Lung (tissue), 11 donors: ENCODE measurements at regions not wholly inside any gene's neighbourhood (a gene's known extent, or its start where the extent isn't known, plus 50 kb on each side); places are given as distances from the start of the nearest gene placed in this dataset.

Source experiments
- ATAC-seq: fragments of 200-7000 bp; cut with Tn5 transposase; one replicate; pipeline ENCODE4 v1.9.1; 2020; ENCODE audit warnings: moderate number of reproducible peaks; ENCODE audit not compliant: insufficient read depth, low FRiP score
- DNase-seq, 3 donors: peaks; one replicate each; pipeline ENCODE4 v3.0.0-alpha.2; 2013 to 2017
- H3K27ac ChIP-seq, 2 donors: one replicate each; pipeline ENCODE4 v1.5.1; 2013; ENCODE audit warnings: mild to moderate bottlenecking in 2 of 2, moderate library complexity in 2 of 2, control low read depth in 1 of 2, inconsistent platforms in 1 of 2, low read depth in 1 of 2, low read length in 1 of 2
- H3K27me3 ChIP-seq, 3 donors: one replicate each; pipeline ENCODE4 v1.5.1; 2013; ENCODE audit warnings: low read length in 2 of 3; ENCODE audit not compliant: control insufficient read depth in 3 of 3, insufficient read depth in 3 of 3
- H3K36me3 ChIP-seq, 4 donors: one replicate each; pipeline ENCODE4 v1.5.1; 2013; ENCODE audit warnings: low read length in 4 of 4, mild to moderate bottlenecking in 1 of 4, moderate library complexity in 1 of 4; ENCODE audit not compliant: control insufficient read depth in 4 of 4, insufficient read depth in 4 of 4
- H3K4me1 ChIP-seq, 5 donors: one replicate each; pipeline ENCODE4 v1.5.1; 2013; ENCODE audit warnings: low read length in 5 of 5, mild to moderate bottlenecking in 2 of 5, moderate library complexity in 1 of 5; ENCODE audit not compliant: control insufficient read depth in 5 of 5, insufficient read depth in 5 of 5
- H3K4me3 ChIP-seq: one replicate; pipeline ENCODE4 v1.5.1; 2013; ENCODE audit warnings: mild to moderate bottlenecking, control low read depth, moderate library complexity
- H3K9ac ChIP-seq, 2 donors: one replicate each; pipeline ENCODE4 v1.5.1; 2013; ENCODE audit warnings: low read length in 2 of 2, control low read depth in 1 of 2; ENCODE audit not compliant: insufficient read depth in 1 of 2
- H3K9me3 ChIP-seq, 4 donors: one replicate each; pipeline ENCODE4 v1.5.1; 2013; ENCODE audit warnings: low read length in 3 of 4, mild to moderate bottlenecking in 1 of 4, moderate library complexity in 1 of 4; ENCODE audit not compliant: control insufficient read depth in 4 of 4, insufficient read depth in 3 of 4
- WGBS, 2 donors: extraction: QIAGEN DNeasy Blood & Tissue Kit; methylation state at CpG; one replicate each; pipeline ENCODE4 v1.1.7; 2013; 5-methylcytosine and 5-hydroxymethylcytosine counted together
- TF ChIP-seq, protein P1 (sequence below): IDR thresholded peaks from 2 replicates; pipeline ENCODE4 v1.5.1; 2012; ENCODE audit warnings: mild to moderate bottlenecking; ENCODE audit errors: control extremely low read depth, extremely low read depth
- donor health status: control.
- donor health status: control.
- donor health status: Bipolar disorder and iron deficiency.
- donor health status: healthy.
- donor health status: DM: yes; HTN: yes; CAD: no.

- Histone ChIP-seq H3K27me3 (no peaks in the 10 kb centered on the region), H3K4me1 (no peaks in the 10 kb centered on the region), H3K9me3 (no peaks in the 10 kb centered on the region), H3K36me3 (no peaks in the 10 kb centered on the region), H3K4me3 (no peak overlapping the region), H3K27ac (no peak overlapping the region), H3K9ac (no peak overlapping the region)
- TF ChIP-seq, protein P1, sequence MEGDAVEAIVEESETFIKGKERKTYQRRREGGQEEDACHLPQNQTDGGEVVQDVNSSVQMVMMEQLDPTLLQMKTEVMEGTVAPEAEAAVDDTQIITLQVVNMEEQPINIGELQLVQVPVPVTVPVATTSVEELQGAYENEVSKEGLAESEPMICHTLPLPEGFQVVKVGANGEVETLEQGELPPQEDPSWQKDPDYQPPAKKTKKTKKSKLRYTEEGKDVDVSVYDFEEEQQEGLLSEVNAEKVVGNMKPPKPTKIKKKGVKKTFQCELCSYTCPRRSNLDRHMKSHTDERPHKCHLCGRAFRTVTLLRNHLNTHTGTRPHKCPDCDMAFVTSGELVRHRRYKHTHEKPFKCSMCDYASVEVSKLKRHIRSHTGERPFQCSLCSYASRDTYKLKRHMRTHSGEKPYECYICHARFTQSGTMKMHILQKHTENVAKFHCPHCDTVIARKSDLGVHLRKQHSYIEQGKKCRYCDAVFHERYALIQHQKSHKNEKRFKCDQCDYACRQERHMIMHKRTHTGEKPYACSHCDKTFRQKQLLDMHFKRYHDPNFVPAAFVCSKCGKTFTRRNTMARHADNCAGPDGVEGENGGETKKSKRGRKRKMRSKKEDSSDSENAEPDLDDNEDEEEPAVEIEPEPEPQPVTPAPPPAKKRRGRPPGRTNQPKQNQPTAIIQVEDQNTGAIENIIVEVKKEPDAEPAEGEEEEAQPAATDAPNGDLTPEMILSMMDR = no peak
- DNase-seq (peak in 1 of 3 donors; percentile 5), ATAC-seq (no peak)
- WGBS, 2 donors = 51 to 65% methylated on average over 2 of the region's 2 CpGs
Observed at GRCh38 chr3:82386647-82387046, 625.2 kb upstream of the GBE1 start.

DNA sequence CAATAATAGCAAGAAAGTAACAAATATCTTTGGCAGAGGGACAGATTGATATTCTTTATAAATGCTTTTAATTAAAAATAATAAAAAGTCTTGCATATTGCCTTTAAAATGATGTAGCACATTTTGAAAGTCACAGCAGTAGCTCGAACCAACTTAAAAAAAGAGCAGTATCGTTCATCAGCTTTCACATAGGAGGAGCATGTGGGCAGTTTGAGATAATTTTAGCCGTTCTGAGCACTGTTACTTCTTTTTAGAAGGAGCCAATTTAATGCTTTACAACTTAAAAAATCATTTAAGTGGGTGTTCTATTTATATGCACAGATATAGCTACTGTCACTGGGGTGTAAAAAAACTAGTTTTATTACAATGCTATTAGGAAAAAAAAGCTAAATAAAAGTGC is 622.7 kb upstream of the GBE1 start:
- Histone ChIP-seq H3K9ac (no peak overlapping the region), H3K27me3 (no peaks in the 10 kb centered on the region), H3K4me1 (no peaks in the 10 kb centered on the region), H3K27ac (no peak overlapping the region), H3K4me3 (no peak overlapping the region), H3K36me3 (no peaks in the 10 kb centered on the region), H3K9me3 (no peaks in the 10 kb centered on the region)
- no peak for ATAC-seq
- TF ChIP-seq, protein P1 = no peak
- no peak for DNase-seq
- WGBS, 2 donors = 63 to 86% methylated on average over 3 of the region's 3 CpGs

DNA sequence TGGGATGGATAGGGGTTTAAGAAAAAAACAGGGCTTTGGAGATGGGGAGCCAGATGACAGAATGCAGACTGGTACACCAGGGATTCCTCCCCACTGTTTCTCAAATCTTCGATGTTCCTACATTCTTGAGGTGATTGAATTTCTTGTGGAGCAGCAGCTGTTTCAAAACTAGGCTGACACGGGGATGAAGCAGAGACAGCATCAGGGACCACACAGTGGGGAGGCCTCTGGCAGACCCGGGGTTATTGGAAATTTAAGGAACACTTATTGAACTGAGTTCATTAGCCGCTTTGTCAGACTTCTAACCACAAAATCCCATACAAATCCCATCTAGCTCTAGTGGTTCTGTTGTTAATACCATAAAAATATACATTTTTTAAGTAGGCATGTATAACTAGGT is 621.4 kb upstream of the GBE1 start:
- Histone ChIP-seq H3K9ac (no peak overlapping the region), H3K36me3 (no peaks in the 10 kb centered on the region), H3K9me3 (no peaks in the 10 kb centered on the region), H3K27ac (no peak overlapping the region), H3K4me1 (no peaks in the 10 kb centered on the region), H3K27me3 (no peaks in the 10 kb centered on the region), H3K4me3 (no peak overlapping the region)
- TF ChIP-seq, protein P1 = no peak
- WGBS, 2 donors = 88 to 91% methylated on average over 4 of the region's 4 CpGs
- no peak for ATAC-seq
- no peak for DNase-seq

GRCh38 chr3:82378392-82378791 is 616.9 kb upstream of the GBE1 start:
- ATAC-seq = no peak

More at GRCh38 chr3:82378392-82378791, 616.9 kb upstream of the GBE1 start:
- Histone ChIP-seq H3K27ac (no peak overlapping the region), H3K4me1 (no peaks in the 10 kb centered on the region), H3K27me3 (no peaks in the 10 kb centered on the region), H3K9me3 (peaks cover 0 to 8% (median 0%) of the 10 kb centered on the region in 4 donors), H3K4me3 (no peak overlapping the region), H3K36me3 (no peaks in the 10 kb centered on the region), H3K9ac (no peak overlapping the region)
- DNase-seq = no peak
- TF ChIP-seq, protein P1 = no peak
- 79 to 88% methylated on average over 2 of the region's 2 CpGs for WGBS, 2 donors
